Astrocyte (in vitro differentiated cells and primary cell): ENCODE measurements at regions not wholly inside any gene's neighbourhood (a gene's known extent, or its start where the extent isn't known, plus 50 kb on each side); places are given as distances from the start of the nearest gene placed in this dataset.

Experiments used
- EZH2 ChIP-seq: IDR thresholded peaks from 2 replicates; pipeline ENCODE4 v1.6.1; 2012; ENCODE audit warnings: mild to moderate bottlenecking, low read length, inconsistent platforms; ENCODE audit not compliant: insufficient read depth
- TF ChIP-seq, protein P1 (sequence below): IDR thresholded peaks from 2 replicates; pipeline ENCODE4 v1.5.1; 2011; ENCODE audit warnings: low read depth, mild to moderate bottlenecking, inconsistent platforms, low read length, moderate library complexity; ENCODE audit not compliant: insufficient read depth

DNA sequence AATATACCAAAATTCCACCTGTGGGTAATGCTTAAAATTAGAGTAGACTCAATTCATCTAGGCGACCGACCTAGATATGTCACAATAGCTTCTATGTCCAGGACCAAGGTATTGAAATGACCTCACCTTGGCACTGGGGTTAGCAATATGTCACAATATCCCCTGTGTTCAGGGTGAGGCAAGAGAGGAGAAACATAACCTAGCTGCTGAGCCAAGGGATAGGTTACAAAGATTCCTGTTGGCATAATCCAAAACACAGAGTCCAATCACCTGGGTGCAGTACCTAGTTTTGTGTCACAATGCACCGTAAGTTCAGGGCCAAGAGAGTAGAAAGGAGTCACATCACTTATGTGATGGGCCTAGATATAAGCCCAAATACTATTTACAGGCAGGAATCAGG, 957.5 kb upstream of the TSPY4 start:
- TF ChIP-seq, protein P1, sequence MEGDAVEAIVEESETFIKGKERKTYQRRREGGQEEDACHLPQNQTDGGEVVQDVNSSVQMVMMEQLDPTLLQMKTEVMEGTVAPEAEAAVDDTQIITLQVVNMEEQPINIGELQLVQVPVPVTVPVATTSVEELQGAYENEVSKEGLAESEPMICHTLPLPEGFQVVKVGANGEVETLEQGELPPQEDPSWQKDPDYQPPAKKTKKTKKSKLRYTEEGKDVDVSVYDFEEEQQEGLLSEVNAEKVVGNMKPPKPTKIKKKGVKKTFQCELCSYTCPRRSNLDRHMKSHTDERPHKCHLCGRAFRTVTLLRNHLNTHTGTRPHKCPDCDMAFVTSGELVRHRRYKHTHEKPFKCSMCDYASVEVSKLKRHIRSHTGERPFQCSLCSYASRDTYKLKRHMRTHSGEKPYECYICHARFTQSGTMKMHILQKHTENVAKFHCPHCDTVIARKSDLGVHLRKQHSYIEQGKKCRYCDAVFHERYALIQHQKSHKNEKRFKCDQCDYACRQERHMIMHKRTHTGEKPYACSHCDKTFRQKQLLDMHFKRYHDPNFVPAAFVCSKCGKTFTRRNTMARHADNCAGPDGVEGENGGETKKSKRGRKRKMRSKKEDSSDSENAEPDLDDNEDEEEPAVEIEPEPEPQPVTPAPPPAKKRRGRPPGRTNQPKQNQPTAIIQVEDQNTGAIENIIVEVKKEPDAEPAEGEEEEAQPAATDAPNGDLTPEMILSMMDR: no peak
- no peak for TF ChIP-seq EZH2
